Heart left ventricle (tissue), 16 donors: ENCODE measurements at regions not wholly inside any gene's neighbourhood (a gene's known extent, or its start where the extent isn't known, plus 50 kb on each side); places are given as distances from the start of the nearest gene placed in this dataset.

Experiments
- ATAC-seq, 4 donors: fragments of 200-7000 bp; cut with Tn5 transposase; one replicate each; pipeline ENCODE4 v1.9.1; 2020 to 2022; ENCODE audit warnings: moderate library complexity in 4 of 4, mild to moderate bottlenecking in 3 of 4, moderate number of reproducible peaks in 1 of 4
- DNase-seq, 5 donors: peaks; one replicate each; pipeline ENCODE4 v3.0.0-alpha.2; 2020
- H3K27ac ChIP-seq, 12 donors: fragments of 200-600 bp; sonication (generic) in 4 of 12; one replicate each; pipeline versions ENCODE4 v1.5.0 to v1.8.0; 2016 to 2022; ENCODE audit warnings: mild to moderate bottlenecking in 2 of 12
- H3K27me3 ChIP-seq, 9 donors: fragments of 200-600 bp; sonication (generic) in 2 of 9; one replicate each; pipeline versions ENCODE4 v1.5.1 to v1.8.0; 2016 to 2022; ENCODE audit warnings: mild to moderate bottlenecking in 3 of 9
- H3K36me3 ChIP-seq, 9 donors: fragments of 200-600 bp; sonication (generic) in 2 of 9; one replicate each; pipeline versions ENCODE4 v1.5.0 to v1.8.0; 2018 to 2022; ENCODE audit warnings: mild to moderate bottlenecking in 2 of 9
- H3K4me1 ChIP-seq, 12 donors: fragments of 200-600 bp; sonication (generic) in 4 of 12; one replicate each; pipeline versions ENCODE4 v1.5.0 to v1.8.0; 2016 to 2022; ENCODE audit warnings: mild to moderate bottlenecking in 3 of 12
- H3K4me3 ChIP-seq, 12 donors: fragments of 200-600 bp; sonication (generic) in 4 of 12; one replicate each; pipeline versions ENCODE4 v1.5.0 to v1.8.0; 2017 to 2022; ENCODE audit warnings: mild to moderate bottlenecking in 9 of 12, moderate library complexity in 4 of 12
- H3K9me3 ChIP-seq, 12 donors: fragments of 200-600 bp; sonication (generic) in 4 of 12; one replicate each; pipeline versions ENCODE4 v1.5.0 to v1.8.0; 2016 to 2022; ENCODE audit warnings: mild to moderate bottlenecking in 1 of 12
- CTCF ChIP-seq, 12 donors: fragments of 200-600 bp; sonication (generic) in 4 of 12; IDR thresholded peaks; one replicate each; pipeline versions ENCODE4 v1.5.0 to v1.8.0; 2018 to 2022; ENCODE audit warnings: antibody characterized with exemption in 12 of 12, mild to moderate bottlenecking in 5 of 12
- POLR2A ChIP-seq, 2 donors: fragments of 450-650 bp; IDR thresholded peaks; one replicate each; pipeline ENCODE4 v1.6.1; 2017; ENCODE audit warnings: antibody characterized with exemption in 2 of 2, mild to moderate bottlenecking in 2 of 2, moderate library complexity in 2 of 2
- whole genome bisulfite sequencing, 4 donors: extraction: QIAGEN DNeasy Blood & Tissue Kit in 2 of 4; methylation state at CpG; one replicate each; pipeline versions ENCODE4 v1.1.5 to v1.1.7; 2013 to 2018; 5-methylcytosine and 5-hydroxymethylcytosine counted together
- intact Hi-C, 10 donors: fragments of 100-400 bp; cut with DNase I; formaldehyde crosslinking; loops; one replicate each; pipeline versions ENCODE4 v1.11.1 to v1.14.2; 2022
- donor health status: ischemic (EF 13 %, LVEDD 7.1; RV severe dilation, severe dysfunction).
- donor health status: healthy with polysubstance abuse.
- donor health status: DM: no; HTN: yes; CAD: no.
- donor health status: DM: no; HTN: no; CAD: no.
- donor health status: ischemic (EF 25% LVEDD 6.9; RV normal size, moderate dysfunction).
- donor health status: ischemic (EF 25% LVEDD 5.7; RV mildly dilated, moderate dysfunction).
- donor health status: healthy.
- donor health status: DM: yes; HTN: yes; CAD: no.
- donor health status: ischemic (EF 35%, LVEDD 5.7; RV mildly dilated, moderate dysfunction).
- donor health status: nonischemic (EF 11% LVEDD 7.7; RV severe dilation, severe dysfunction).
- donor health status: DM: yes; HTN: yes; CAD: no.
- donor health status: PGD.
- donor health status: ischemic (EF 29% LVEDD 5.4; RV normal size, mild dysfunction).
- donor health status: nonischemic (EF 23%, LVEDD 6.1; RV moderate dilation, normal function).

- no peak overlapping the region for H3K27ac ChIP-seq
- ATAC-seq: no peak
- intact Hi-C loops: no loop called here
- DNase-seq: no peak
- no peak overlapping the region for H3K4me3 ChIP-seq
- TF ChIP-seq CTCF (IDR thresholded peaks at IDR 0.05) (no peak), POLR2A (IDR thresholded peaks at IDR 0.05) (no peak)
- 92 to 97% (median 95%) methylated on average over 2 of the region's 2 CpGs for WGBS, 4 donors
- no peaks in the 10 kb centered on the region for H3K36me3 ChIP-seq
- no peaks in the 10 kb centered on the region for H3K9me3 ChIP-seq
- no peaks in the 10 kb centered on the region for H3K4me1 ChIP-seq
- H3K27me3 ChIP-seq: no peaks in the 10 kb centered on the region
These were observed 444.2 kb upstream of the PABPC4L start for GRCh38 chr4:134645778-134646177.

DNA sequence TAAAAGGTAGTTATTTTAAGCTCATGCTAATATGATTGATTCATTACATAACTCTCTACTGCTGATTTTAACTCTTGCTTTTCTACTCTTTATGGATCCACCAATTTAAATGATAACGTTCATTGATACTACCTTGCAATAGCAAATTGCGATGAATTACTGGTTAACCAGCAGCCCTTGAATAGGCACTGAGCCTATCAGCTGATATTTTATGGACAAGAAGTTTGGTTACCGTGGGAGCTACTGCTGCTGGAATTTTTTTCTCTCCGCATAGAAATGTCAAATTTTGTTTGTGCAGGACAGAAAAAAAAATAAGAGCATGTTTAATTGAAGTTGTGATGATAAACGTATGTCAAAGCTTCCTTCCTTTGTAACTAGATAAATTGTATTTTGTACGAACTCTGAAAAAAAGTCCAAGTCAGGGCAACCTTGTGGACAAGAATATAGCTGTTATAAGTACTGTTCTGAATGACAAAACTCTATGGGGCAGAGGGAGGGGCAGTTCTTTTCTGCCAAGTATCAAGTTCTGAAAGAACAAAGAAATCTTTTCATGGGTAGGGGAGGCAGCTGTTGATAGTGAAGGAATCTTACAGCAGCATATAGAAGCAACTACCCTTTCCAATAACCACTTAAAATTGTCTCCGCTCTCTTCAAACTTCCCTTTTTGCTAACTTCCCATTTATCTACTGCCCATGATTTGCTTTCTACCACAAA, 434.9 kb upstream of the PABPC4L start:
- intact Hi-C loops: no loop called here
- whole genome bisulfite sequencing, 4 donors: 58 to 67% (median 63%) methylated on average over 7 of the region's 7 CpGs
- H3K27ac ChIP-seq: no peak overlapping the region
- H3K27me3 ChIP-seq: no peaks in the 10 kb centered on the region
- peaks cover 0 to 3% (median 0%) of the 10 kb centered on the region in 12 donors for H3K9me3 ChIP-seq
- TF ChIP-seq POLR2A (IDR thresholded peaks at IDR 0.05) (no peak), CTCF (IDR thresholded peaks at IDR 0.05) (no peak)
- no peaks in the 10 kb centered on the region for H3K4me1 ChIP-seq
- no peaks in the 10 kb centered on the region for H3K36me3 ChIP-seq
- DNase-seq: no peak
- ATAC-seq: no peak
- no peak overlapping the region for H3K4me3 ChIP-seq

DNA sequence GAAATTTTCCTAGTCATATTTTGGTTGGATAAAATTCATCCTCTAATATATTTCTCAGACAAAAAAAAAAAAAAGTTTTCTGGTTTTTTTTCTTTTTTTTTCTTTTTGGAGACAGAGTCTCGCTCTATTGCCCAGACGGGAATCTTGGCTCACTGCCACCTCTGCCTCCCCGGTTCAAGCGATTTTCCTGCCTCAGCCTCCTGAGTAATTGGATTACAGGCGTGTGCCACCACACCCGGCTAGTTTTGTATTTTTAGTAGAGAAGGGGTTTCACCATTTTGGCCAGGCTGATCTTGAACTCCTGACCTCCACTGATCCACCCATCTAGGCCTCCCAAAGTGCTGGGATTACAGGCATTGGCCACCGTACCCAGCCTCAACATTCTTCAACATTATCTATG, 432.7 kb upstream of the PABPC4L start:
- no peak for TF ChIP-seq CTCF (IDR thresholded peaks at IDR 0.05)
- TF ChIP-seq POLR2A (IDR thresholded peaks at IDR 0.05): no peak

DNA sequence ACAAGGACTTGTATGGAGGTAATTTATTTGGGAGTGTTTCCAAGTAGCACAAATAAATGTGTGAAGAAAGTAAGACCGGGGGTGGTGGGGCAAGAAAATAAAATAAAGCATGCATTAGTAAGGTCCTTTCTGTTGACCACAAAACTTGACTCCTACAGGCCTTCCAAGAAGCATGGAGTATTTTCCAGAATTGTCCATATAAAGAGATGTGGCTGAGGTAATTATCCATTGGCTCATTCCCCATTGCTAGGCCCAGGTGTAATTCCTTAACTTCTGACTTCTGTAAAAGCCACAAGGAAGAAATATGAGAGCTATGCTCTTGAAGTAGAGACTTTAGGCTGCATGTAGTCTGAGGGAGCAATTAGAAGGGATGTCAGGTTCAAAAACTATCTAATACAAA, 430.5 kb upstream of the PABPC4L start:
- WGBS, 4 donors: 89 to 97% (median 91%) methylated on average over 1 of the region's 1 CpG
- DNase-seq (no peak), ATAC-seq (no peak)
- no peak for TF ChIP-seq CTCF (IDR thresholded peaks at IDR 0.05)
- TF ChIP-seq POLR2A (IDR thresholded peaks at IDR 0.05): no peak
- intact Hi-C loops: no loop called here
- Histone ChIP-seq H3K4me1 (no peaks in the 10 kb centered on the region), H3K27me3 (no peaks in the 10 kb centered on the region), H3K9me3 (no peaks in the 10 kb centered on the region), H3K27ac (no peak overlapping the region), H3K4me3 (no peak overlapping the region), H3K36me3 (no peaks in the 10 kb centered on the region)

More for the DNA sequence above, 432.7 kb upstream of the PABPC4L start:
- 48 to 62% (median 55%) methylated on average over 7 of the region's 7 CpGs for WGBS, 4 donors
- Histone ChIP-seq H3K4me1 (no peaks in the 10 kb centered on the region), H3K9me3 (peaks cover 0 to 3% (median 0%) of the 10 kb centered on the region in 12 donors), H3K36me3 (no peaks in the 10 kb centered on the region), H3K27me3 (no peaks in the 10 kb centered on the region), H3K27ac (no peak overlapping the region), H3K4me3 (no peak overlapping the region)
- DNase-seq (no peak), ATAC-seq (no peak)
- intact Hi-C loops: no loop called here
